HG02759 (cell line): ENCODE measurements at regions not wholly inside any gene's neighbourhood (a gene's known extent, or its start where the extent isn't known, plus 50 kb on each side); places are given as distances from the start of the nearest gene placed in this dataset.
"Not testable (repeated sequence)": the region's sequence is repeated elsewhere in the genome, so short reads cannot be mapped to it uniquely, and the experiment has no call there.

ENCODE experiments used
- ATAC-seq: cut with Tn5 transposase; IDR thresholded peaks from one replicate; pipeline ENCODE4 v1.9.1; 2021; ENCODE audit warnings: mild to moderate bottlenecking, moderate library complexity; ENCODE audit not compliant: unreplicated experiment

GRCh38 chr17:53208935-53209334 lies 613.8 kb upstream of the KIF2B start:
- ATAC-seq: not testable (repeated sequence)

- no peak for ATAC-seq
Measured at GRCh38 chr17:53193044-53193443, 629.7 kb upstream of the KIF2B start.

GRCh38 chr17:53191878-53192277 lies 630.8 kb upstream of the KIF2B start:
- ATAC-seq: no peak

DNA sequence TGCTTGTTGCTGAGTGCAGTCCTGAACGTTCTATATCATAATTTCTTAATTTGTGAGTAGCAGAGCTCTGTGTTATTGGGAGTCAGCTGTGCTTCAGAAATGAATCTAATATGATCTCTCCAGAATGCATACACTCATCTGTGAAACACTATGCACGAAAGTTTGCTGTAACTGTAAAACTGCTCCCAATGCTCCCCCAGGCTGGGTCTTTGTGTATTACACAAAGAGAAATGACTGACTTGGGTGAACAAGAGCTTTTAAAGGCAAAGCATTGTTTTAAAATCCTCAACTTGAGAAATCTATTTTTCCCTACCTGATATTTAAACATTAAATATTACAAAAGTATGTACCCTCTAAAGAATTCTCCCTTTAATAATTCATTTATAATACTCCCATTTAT lies 636.7 kb upstream of the KIF2B start:
- no peak for ATAC-seq

GRCh38 chr17:53176629-53177028 lies 646.1 kb upstream of the KIF2B start:
- ATAC-seq: no peak

GRCh38 chr17:53168413-53168812 lies 654.3 kb upstream of the KIF2B start:
- ATAC-seq: no peak

DNA sequence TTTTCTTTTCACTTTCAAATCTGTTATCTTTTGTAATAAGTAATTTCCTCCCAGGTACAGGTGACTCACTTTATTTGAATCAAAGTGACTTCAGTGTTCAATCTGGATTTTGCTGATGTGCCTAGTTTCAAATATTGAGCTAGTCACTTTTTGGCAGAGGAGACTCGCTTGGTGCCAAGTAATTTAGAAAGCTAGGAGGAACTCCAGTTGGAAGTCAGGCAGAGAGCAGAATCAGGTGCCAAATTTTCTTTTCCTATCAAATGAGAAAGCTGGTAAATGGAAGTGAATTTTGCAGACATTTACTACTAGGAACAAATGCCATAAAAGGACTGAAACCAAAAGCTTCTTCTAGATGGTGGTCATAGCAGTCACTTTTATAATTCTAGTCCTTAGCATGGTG lies 656.0 kb upstream of the KIF2B start:
- no peak for ATAC-seq

GRCh38 chr17:53150101-53150698 lies 672.5 kb upstream of the KIF2B start:
- no peak for ATAC-seq

GRCh38 chr17:53149316-53149715 lies 673.4 kb upstream of the KIF2B start:
- ATAC-seq: no peak

DNA sequence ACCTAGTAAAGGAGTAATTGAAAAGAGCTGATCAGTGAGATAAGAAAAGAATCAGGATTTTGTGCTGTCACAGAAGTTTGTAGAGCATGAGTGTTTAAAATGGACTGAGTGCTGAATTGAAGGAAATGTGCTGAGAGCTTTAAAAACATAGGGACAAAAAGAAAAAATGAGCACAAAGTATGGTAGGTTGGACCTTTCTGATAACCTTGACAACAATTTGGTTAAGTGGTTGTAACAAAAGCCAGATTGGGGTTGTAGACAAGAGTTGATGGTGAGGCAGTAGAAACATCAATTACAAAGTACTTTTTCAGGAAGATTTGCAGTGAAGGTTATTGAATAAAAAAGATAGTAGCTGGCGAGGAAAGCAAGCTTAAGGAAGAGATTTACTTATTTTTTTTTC lies 674.7 kb upstream of the KIF2B start:
- no peak for ATAC-seq

DNA sequence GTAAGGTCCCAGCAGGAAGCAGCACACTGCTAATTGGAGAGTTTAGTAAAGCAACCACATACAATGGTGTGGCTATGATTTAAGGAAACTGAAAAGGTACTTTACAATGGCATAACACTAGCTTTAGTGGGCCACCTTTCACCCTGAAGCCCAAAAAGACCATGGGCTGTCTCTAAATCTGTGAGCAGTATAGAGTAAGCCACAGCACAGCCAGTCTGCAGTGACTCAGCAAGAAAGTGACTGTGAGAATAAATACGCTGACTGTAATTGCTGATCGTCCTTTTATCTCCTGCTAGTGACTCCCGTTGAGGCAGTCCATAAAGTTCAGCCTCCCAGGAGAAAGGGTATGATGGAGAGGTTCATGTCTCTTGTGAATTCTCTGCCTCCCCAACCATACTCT lies 679.8 kb upstream of the KIF2B start:
- ATAC-seq: no peak

GRCh38 chr17:53141731-53142130 lies 681.0 kb upstream of the KIF2B start:
- ATAC-seq: no peak

DNA sequence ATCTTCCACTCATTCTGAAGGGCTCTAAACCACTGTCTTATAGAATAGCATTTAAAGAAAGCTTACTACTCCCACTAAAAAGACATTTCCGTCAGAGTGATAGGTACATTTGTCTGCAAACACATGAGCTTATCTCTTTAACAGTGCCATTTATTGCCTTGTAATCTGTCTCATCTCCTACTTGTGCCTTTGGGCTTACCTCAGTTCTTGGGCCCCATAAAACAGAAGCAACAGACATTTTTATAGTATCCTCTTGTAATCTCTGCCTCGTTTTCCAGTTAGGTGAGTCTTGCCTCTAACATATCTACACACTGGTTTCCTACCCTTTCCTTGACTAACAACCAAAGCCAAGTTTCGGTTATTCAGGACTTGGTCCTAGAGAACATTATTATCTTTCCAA lies 681.4 kb upstream of the KIF2B start:
- no peak for ATAC-seq

- ATAC-seq: no peak
Measured at GRCh38 chr17:53137869-53138268, 684.9 kb upstream of the KIF2B start.

DNA sequence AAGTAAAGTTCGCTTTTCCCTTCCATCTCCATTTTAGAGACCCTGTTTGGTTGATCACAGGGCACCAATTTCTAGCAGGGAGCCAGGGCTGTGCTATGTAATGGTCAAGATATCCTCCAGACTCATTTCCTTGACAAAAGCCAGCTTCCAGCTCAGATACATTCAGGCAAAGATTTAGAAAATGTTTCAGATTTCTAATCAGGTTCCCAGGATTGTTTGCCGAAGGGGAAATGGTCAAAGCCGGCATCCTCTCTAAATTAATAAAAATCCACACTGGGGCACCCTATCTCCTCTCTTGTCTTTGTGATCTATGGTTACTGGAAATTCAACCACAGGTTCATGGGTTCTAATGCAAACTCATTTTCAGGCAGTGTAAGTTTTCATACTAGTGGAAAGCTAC lies 686.8 kb upstream of the KIF2B start:
- no peak for ATAC-seq

DNA sequence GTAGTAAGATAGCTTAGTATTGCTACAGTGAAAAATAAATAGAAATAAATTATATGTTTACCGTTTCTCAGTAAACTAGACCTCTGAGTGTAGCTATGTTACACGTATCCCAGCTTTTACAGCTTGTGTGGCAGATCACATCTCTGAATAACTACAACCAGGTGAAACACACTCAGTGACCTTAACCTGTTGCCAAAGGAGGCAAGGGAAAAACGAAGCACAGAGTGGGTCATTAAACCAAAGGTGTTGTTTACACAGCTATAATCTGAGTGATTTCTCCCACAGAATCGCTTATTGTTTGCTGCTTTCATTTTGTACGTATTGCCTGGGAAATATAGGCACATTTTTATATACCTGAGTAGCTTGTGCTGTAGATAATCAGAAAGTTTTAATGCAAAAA lies 688.2 kb upstream of the KIF2B start:
- no peak for ATAC-seq

DNA sequence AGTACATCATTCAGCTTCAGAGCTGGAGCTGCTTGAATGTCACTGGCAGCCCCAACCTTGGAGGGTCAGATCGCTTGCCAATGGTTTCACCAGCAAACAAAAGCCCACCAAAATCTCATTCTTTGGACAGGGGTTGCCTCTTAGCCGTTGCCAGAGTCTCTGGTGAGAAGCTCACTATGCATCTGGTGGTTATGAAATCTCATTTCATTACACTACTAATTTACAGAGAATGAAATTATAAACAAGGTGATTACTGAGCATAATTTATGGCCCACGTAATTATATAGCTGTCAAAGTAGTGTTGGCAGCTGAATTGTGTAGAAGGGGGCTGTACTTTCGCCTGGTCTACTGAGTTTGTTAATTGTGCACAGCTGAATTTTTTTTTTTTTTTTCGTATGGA lies 688.9 kb upstream of the KIF2B start:
- no peak for ATAC-seq

GRCh38 chr17:53129863-53130262 lies 692.9 kb upstream of the KIF2B start:
- no peak for ATAC-seq

DNA sequence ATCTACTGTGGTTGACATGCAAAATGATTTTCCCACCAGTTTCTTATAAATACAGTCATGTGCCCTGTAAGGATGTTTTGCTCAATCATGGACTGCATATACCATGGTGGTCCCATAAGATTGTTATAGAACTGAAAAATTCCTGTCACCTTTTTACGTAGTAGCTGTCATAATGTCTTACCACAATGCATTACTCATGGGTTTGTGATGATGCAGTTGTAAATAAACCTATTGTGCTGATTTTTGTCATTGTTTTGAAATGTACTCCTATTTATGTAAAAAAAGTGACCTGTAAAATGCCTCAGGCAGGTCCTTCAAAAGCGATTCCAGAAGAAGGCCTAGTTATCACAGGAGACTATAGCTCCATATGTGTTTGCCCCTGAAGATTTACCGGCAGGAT lies 695.4 kb upstream of the KIF2B start:
- ATAC-seq: no peak

DNA sequence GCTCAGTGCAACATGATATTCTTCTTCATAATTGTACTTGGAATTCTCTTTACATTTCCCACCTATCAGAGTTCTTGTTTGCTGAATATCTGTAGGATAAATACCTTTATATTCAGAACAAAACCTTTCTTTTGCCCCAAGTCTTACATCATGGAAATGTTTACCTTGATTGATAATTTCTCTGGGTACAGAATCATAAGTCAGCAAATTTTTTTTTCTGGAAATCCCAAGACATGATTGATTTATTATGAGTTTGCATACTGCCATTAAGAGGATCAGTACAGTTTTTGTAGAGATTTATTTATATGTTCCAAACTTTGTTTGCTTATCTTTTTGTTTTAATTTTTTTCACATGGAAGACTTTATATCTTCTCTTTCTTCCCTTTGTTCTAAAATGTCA lies 699.8 kb upstream of the KIF2B start:
- ATAC-seq: no peak

DNA sequence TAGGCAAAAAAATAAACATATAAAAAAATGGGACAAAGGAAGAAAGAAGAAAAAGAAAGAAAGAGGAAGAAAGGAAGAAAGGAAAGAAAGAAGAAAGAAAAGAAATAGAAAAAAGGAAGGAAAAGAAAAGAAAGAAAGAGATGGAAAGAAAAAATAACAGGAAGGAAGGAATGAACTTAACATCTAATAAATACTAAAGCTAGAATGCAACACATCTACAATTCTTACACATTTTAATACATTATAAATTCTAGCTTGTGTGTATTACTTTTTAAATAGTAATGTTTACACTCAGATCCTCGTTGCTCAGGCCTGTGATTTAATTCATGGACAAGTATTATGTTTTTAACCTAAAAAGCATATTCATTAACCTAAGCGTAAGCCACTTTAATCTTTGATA lies 703.0 kb upstream of the KIF2B start:
- no peak for ATAC-seq

DNA sequence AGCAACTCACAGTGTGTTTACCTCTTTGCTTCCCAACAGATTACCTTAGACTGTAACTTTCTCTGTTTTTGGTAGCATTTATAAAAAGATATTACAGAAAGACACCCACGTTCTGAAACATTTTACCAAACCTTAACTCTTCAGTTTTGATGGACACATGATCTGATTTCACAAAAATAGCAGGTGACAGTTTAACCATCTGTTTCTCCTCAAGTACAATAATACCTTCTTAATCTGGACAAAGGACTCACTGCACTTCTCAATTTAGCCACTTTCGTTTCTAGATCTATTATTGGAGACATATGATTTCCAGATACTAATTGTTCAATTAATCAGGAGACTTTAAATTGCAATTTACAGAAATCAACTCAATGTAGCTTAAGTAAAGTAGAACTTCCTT lies 703.8 kb upstream of the KIF2B start:
- no peak for ATAC-seq

GRCh38 chr17:53106886-53107285 lies 715.8 kb upstream of the KIF2B start:
- no peak for ATAC-seq

DNA sequence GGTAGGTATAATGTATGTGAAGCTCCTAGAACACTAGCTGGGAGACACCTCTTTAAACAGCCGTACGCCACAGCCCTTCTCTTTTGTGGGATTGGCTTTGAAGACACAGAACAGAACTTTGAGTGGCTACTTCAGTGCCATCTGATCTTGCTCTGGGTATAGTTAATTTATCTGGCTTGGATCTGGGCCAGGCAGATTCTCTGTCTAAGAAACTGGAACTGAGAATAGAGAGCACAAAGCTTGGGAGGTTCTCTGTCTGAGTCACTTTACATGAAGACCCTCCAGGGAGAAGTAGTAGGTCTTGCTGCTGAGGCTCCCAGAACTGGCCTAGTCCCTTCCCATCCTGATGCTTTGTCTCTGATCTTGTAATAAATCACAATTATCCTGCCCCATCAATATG lies 721.0 kb upstream of the KIF2B start:
- no peak for ATAC-seq
